Stomach (tissue), 4 donors: ENCODE measurements at regions not wholly inside any gene's neighbourhood (a gene's known extent, or its start where the extent isn't known, plus 50 kb on each side); places are given as distances from the start of the nearest gene placed in this dataset.

Experiments used
- CTCF ChIP-seq, 7 experiments: fragments of 450-650 bp in 4 of 7; fragments of 200-600 bp in 3 of 7; sonication (generic) in 3 of 7; IDR thresholded peaks; one replicate each; pipeline ENCODE4 v1.5.1; 2016 to 2019; ENCODE audit warnings: antibody characterized with exemption in 7 of 7, control low read depth in 2 of 7, mild to moderate bottlenecking in 1 of 7
- EP300 ChIP-seq: sonication (generic); formaldehyde crosslinking; IDR thresholded peaks from one replicate; pipeline ENCODE4 v1.6.1; 2017; ENCODE audit warnings: antibody characterized with exemption
- POLR2A ChIP-seq, 4 donors: fragments of 450-650 bp; IDR thresholded peaks; one replicate each; pipeline ENCODE4 v1.6.1; 2016; ENCODE audit warnings: antibody characterized with exemption in 4 of 4, control low read depth in 2 of 4, mild to moderate bottlenecking in 1 of 4, moderate library complexity in 1 of 4
- POLR2AphosphoS5 ChIP-seq, 3 donors: sonication (generic); formaldehyde crosslinking; IDR thresholded peaks; one replicate each; pipeline ENCODE4 v1.6.1; 2016; ENCODE audit warnings: antibody characterized with exemption in 3 of 3

GRCh38 chr12:91825999-91826398 is 319.6 kb downstream of the BTG1 start:
- no peak for TF ChIP-seq CTCF (IDR thresholded peaks at IDR 0.05)
- TF ChIP-seq POLR2AphosphoS5 (IDR thresholded peaks at IDR 0.05): no peak
- no peak for TF ChIP-seq POLR2A (IDR thresholded peaks at IDR 0.05)
- TF ChIP-seq EP300: no peak
